ENCODE measurements at regions not wholly inside any gene's neighbourhood (a gene's known extent, or its start where the extent isn't known, plus 50 kb on each side); places are given as distances from the start of the nearest gene placed in this dataset.

DNA sequence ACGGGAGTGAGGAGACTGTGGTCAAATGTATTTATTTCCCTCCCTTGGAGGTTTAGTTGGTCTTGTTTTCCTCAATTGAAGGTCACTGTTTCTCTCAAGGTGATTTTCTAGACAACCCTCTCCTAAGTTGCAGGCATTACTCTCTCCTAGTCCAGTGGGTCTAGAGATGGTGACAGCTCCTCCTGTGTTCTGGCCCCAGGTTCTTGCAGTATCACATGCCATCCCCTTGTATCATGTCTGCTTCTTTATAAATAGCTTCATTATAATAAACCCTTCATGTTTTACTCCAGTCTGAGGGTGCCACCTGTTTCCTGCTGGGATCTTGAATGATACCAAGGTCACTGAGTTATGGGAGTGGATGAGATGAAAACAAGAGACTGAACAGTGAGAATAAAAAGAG is 208.0 kb upstream of the KCNN2 start:
- DNase-seq (ENCODE audit: low read depth), result no peak

DNA sequence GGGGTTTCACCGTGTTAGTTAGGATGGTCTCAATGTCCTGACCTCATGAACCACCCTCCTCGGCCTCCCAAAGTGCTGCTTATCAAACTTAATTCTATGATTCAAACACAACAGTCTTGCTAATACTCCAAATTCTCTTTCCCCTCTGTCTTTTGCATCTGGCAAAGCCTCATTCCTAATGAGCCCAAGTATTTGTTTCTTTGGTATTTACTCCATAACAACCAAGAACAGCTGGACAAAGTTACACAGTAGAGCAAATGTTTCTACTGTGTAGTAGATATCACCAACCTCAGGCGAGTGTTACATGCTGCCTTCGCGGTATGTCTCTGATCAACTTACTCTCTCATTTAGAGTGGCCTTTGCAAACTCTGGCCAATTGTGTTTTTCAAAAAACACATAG is 195.8 kb upstream of the KCNN2 start:
- DNase-seq (ENCODE audit: low read depth), result no peak

DNA sequence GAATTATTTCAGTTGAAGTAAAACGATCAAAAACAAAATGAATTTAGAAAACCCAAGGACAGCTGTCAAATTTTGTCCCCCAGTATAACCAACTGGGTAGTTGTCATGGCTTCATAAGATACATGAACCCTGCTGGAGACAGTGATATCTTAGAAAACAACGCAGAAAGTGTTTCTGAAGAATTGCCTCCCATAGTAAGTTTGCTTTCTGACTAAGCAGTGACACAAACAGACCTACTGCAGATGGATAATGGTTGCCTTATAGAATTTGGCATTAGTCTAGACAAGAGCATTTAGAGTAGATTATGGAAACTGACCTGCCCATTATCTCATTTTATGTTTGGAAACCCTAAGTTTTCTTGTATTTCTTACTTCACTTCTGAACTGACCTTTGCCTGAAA is 187.7 kb upstream of the KCNN2 start:
- DNase-seq (ENCODE audit: low read depth), result no peak

DNA sequence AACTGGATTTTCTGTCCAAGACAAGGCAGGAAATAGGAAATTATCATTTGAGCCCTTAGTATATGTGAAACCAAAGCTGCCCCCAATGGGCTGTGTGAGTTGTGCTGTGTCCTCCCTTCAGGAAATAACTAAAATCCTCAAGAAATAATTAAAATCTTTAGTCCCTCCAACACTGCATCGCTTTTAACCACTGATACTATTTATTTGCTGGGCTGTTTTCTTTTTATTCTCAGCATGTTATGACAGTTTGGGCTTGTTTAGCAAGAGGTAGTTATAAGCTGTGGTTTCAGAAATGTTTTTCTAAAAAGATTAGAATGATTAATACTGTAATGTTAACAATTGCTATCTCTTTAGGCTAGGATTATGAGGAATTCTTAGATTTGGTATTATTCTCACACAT is 187.0 kb upstream of the KCNN2 start:
- DNase-seq (ENCODE audit: low read depth), result no peak

DNA sequence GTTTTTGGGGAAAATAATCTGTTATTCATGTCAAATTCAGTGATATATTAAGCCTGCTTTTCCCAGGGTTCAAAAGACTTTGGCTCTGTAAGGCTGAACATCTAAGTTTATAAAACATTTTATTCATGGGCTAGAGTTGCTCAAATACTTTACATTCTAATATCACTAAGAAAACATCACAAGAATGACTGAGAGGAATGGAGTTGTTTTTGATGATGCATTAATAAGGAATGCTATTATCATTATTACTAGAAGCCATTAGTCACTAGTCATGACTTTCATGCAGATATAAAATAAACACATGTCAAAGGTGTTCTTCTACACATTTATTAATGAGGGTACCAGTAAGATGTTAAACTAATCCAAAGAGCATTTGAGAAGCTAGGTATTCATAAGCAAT is 185.5 kb upstream of the KCNN2 start:
- no peak for DNase-seq (ENCODE audit: low read depth)

DNA sequence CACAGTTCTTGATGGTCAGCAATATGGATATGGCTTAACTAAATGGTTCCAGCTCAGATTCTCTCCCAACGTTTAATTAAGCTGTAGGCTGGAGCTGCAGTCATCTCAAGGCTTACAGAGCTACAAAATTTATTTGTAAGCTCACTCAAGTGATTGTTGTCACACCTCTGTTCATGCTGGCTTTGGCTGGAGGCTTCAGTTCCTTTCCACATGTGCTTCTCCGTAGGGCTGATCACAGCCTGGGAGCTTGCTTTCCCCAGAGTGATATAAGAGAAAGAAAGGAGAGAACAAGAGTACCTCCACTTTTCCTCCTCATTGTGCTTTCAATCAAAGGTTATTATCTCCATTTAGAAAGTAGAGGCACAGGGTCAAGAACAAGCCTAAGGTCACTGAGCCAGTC is 182.7 kb upstream of the KCNN2 start:
- DNase-seq (ENCODE audit: low read depth), result no peak

DNA sequence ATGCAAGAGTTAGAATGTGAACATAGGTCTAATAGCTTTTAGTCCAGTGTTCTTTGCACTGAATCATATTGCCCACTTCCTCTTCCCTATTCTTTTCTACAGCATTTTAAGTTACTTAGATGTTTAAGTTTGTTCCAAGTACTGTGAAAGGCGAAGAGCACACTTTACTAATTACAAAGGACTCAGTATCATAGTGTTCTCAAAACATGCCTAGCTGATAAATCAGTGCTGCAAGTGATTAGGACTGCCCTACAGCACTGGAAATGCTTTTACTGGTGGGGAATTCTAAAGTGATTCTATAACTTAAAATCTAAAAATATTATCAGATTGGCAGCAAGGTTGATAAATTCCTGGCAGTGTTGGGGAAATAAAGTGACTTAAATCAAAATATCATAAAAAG is 177.9 kb upstream of the KCNN2 start:
- no peak for DNase-seq (ENCODE audit: low read depth)

DNA sequence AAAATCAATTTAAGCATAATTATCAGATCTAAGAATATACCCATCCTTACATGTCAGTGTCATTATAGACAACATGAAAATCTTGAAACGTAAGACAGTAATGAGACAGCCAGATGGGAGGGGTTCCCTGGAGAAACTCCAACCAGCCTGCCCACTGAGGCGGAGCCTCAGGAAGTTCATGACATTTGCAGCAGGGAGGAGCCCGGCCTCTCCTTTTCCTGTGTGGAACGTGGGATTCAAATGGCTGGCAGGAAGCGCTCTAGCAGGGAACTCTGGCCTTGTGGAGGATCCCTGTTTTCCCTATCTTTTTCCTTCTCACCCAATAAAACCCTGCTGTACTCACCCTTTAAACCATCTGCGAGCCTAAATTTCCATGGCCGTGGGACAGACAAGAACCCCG is 176.6 kb upstream of the KCNN2 start:
- DNase-seq (ENCODE audit: low read depth), result no peak

DNA sequence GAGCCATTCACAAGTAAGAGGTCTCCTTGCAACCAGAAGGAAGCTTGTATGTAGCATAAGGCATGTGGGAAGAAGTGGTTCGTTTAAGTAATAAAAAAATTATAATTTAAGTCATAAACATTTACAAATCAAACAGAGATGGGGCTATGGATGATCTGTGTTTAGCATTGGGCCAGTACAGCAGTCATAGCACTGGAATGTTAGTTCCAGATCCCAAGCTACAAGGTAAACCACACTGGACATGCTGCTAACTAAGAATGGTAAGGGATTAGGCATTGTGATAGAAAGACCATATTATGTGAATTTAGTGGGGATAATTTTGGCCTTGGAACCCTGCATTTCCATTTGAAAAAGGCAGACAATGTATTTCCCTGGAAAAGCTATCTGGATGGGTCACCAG is 170.4 kb upstream of the KCNN2 start:
- DNase-seq (ENCODE audit: low read depth), result no peak

DNA sequence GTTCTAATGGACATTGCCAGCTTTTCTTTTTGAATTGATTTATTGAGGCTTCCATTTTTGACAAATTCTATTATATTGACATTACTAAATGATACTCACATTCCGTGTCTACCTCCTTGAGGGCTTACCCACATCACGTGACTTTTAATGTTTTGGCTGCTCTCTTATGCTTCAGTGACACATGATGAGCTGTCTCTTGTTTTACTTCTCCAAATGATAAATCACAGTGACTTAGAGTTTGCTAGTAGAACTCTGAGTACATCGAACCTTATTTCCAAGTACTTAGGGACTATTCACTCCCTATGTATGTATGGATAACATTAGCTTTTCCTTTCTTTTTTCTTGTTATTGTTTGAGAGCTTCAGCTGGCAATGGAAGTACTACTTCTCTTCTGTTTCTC is 169.8 kb upstream of the KCNN2 start:
- no peak for DNase-seq (ENCODE audit: low read depth)

DNA sequence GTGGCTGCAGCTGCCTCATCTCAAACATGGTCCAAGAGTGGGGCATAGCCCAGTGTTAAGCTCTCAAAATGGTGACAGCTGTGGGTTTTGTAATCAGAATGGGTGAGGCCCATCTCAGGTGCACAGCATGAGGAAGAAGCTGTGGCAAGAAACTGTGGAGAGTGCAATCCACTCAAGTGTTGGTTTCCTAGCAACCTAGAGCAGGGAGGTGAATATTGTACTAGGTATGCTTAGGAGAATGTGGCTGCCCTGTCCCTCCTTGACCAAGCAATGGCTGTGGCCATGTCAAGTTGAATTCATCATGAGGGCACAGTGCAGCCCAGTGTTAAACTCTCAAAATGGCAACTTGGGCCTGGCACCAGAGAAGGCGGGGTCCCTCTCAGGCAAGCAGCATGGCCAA is 160.5 kb upstream of the KCNN2 start:
- DNase-seq (ENCODE audit: low read depth), result no peak

DNA sequence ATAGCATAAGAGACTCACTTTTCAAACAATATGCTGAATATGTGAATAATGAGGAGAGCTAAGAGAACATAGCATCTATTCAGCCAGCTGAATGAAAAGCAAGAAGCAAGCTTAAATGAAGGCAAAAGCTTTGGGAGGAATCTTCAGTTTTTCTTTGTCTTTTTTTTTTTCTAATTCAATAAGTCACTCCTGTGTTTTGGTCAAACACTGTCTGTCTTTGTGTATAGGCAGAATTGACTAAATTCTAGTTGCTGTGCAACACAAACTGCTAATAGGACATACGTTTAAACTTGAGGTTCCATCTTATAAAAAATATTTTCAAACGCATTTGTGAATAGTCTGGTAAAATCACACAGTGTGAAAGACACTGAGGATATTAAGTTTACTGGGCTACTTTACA is 156.9 kb upstream of the KCNN2 start:
- no peak for DNase-seq (ENCODE audit: low read depth)

DNA sequence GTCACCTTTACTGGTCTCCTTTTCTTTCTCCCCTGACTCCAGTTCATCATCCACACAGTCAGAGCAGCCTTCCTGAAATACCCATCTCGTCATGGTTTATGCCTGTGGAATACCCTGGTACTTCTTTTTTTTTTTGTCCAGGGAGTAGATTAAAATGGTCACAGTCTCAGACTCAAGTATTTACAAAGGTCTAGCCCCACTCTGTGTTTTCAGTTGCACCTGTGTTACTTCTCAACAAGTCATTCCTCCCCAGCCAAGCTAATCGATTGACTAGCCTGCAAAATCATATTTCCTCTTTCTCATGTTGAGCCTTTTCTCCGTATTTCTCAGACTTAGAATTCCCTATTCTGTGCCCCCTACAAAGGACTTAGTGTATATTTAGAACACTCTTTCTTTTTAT is 155.2 kb upstream of the KCNN2 start:
- no peak for DNase-seq (ENCODE audit: low read depth)

DNA sequence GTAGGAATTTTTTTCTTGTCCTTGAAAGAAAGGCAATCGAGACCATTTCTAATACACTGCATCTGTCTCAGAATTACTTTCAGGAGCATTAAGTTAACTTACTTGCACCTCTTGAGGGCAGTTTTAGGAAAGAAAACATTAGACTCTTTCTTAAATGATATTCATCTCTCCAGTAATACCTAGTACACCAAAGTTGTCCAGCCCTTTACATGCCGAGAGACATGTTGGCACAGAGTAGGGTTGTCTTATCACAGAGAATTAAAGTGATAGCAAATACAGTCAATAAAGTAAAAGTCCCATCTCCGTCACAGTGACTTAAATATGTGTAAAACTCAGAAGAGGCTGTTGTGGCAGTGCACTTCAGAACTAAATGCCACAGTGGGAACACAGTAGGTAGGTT is 154.3 kb upstream of the KCNN2 start:
- DNase-seq (ENCODE audit: low read depth), result no peak

DNA sequence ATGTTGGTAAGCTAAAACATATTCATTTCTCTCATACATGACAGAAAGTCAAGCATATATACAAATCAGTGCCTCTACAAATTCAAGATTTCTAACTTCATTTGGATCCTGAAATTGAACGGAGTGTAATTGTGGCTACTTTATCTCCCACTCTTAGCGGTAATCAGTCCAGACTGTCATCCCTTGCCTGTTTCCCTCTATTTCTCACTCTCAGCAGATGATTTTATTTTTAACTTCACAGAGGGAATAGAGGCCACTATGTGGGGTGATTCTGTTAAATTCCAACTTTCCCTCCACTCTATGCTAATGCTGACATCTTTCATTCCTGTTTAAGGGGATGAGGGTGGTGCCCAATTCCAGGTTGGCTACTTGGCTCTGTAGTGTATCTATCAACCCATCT is 153.8 kb upstream of the KCNN2 start:
- no peak for DNase-seq (ENCODE audit: low read depth)

DNA sequence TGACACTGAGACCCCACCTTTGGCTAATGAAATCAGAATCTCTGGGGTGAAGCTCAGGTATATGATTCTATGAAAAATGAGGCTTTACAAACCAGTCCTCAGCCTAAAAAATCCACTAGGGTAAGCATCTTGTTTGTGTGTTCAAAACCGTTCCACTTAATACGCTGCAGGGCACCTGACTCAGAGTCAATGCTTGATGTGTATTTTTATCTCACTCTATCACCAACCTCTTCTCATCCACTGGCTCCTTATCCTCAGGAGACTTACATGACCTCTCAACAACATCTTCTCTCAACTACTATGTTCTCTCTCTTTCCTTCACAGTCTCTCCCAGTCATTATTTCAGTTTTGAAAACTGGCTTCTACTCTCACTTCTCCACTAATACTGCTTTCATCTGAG is 153.3 kb upstream of the KCNN2 start:
- no peak for DNase-seq (ENCODE audit: low read depth)

DNA sequence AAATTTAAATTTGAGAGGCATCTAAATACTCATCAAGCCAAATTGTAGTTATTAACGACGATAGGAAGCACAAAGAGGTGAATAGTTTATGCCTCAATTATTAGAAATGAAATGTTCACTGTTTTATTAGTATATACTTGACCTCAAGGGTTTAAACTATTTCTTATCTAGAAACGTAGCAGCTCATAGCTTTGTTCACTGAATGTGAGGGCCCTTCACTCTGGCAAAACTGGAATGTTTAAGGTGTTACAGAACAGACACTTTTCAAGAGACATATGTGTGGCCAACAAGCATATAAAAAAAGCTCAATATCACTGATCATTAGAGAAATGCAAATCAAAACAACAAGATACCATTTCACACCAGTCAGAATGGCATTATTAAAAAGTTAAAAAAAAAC is 151.2 kb upstream of the KCNN2 start:
- no peak for DNase-seq (ENCODE audit: low read depth)

DNA sequence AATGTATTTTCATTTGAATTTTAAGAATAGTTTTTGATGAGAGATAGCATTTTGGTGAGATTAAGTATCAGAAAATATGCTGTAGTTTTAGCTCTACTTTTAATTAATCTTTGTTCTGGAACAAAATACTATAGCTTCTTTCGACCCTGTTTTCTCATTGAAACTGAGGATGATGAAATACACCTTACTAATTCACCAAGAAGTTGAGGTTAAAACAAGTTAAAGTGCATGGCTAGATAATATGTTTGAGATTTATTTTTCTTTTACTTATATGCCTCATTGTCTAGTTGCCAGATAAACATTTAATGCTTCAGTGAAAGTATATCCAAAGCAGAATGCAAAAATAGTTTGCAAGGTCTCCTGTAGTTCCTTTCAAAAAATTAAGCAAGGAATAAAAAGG is 140.1 kb upstream of the KCNN2 start:
- no peak for DNase-seq (ENCODE audit: low read depth)

DNA sequence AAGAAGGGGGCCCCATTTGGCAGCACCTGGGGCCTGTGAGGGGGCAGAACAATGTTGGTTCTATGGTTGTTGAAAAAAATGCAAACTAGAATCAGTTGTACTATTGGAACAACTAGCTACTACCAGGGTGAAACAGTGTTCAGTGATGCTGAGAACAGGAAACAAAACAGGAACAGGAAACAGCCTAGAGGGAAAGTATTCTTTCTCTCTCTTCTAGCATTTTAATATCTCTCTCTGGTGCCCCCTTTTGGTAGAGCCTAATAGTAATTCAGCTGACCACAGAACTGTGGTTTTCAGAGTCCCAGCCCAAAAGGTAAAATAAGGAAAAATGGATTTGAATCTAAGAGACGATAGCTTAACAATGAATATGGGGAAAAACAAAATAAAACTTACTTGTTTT is 138.0 kb upstream of the KCNN2 start:
- DNase-seq (ENCODE audit: low read depth), result no peak

DNA sequence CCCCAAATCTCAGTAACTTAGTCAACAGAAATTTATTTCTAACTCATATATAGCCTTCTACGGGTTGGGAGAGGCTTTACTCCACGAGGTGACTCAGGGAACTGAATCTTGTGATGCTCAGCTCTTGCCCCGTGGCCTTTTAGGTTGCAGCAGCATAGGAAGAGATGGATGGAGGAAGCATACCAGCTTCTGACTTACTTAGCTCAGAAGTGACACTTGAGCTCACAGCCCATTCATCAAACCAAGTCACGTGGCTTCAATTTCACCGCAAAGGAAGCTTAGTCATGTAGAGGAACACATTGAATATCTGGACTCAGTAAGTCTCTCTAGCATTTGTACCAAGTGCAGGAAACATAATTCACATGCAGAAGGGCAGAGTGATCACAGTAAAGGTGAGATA is 124.1 kb upstream of the KCNN2 start:
- DNase-seq (ENCODE audit: low read depth), result peak; percentile 24

DNA sequence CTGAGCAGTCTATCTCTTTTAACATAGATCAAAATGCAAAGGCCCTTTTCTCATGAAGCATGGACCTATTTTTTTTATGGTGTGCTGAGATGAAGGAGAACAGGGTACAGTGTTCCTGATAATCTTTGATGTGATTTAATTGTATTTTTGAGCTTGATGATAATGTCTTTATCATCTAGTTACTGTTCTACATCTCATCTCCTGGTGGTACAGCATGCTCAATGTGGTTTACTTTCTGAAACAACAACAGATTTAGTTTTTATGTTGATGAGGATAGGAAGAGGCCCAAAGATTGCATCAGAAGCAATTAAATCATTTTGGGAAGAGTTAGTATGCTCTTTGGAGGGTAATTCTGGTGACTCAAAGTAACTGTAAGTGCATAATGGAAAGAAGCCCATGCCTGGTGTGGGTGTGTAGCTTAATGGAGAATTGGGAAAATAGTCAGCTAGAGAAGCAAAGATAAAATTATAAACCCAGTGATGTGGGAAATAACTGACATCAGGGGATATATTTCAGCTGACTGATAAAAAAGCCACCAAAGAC is 123.0 kb upstream of the KCNN2 start:
- no peak for DNase-seq (ENCODE audit: low read depth)

DNA sequence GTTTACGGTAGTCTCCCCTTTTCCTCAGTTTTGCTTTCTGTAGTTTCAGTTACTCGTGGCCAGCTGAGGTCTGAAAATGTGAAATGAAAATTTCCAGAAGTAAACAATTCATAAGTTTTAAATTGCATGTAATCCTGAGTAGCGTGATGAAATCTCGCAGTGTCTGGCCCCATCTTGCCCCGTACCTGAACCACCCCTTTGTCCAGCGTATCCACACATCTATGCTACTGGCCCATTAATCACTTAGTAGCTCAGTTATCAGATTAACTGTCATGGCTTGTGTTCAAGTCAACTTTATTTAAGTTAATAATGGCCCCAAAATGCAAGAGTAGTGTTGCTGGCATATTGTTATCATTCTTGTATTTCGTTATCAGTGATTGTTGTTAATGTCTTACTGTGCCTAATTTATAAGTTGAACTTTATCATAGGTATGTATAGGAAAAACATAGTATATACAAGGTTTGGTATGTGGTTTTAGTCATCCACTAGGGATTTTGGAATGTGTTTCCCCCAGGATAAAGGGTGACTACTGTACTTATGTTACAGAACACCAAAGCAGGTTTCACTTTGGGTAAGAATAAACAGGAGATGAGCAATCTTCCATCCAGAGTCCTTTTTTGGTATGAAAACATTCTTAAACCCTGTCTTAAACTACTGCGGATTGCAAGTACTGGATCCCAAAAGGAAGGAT is 118.4 kb upstream of the KCNN2 start:
- DNase-seq (ENCODE audit: low read depth), result peak; percentile 60

DNA sequence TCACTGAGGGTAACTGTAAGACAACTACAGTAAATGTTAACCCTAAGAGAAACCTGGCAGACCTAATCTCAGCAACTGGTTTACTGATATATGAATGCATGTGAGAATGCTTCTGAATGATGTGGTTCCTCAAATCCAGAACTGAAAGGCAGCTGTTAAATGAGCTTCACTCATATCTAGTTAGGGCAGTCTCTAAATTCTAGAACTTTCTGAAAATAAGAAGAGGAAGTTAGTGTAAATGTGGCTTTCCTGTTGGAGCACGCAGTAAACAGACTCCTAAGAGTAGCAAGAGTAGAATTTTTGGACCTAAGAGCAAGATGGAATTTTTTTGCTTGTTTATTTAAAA is 117.9 kb upstream of the KCNN2 start:
- DNase-seq (ENCODE audit: low read depth), result no peak

DNA sequence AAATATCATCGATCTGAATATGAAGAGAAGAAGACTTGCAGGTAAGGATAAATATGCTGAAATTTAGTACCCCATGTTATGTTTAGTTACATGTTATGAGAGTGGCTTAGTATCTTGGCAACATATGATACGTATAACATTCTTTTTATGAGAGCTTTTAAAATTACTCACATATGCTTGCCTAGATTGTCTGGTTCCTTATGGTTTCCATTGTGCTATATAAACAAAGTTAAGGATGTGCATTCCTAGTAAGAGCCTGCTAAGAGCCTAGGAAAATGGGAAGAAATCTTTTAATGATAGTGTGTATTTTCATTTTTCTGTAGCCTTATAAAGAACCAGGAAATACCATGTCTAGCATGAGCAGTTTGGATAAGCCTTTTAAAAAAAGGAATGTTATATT is 112.0 kb upstream of the KCNN2 start:
- DNase-seq (ENCODE audit: low read depth), result peak; percentile 52

DNA sequence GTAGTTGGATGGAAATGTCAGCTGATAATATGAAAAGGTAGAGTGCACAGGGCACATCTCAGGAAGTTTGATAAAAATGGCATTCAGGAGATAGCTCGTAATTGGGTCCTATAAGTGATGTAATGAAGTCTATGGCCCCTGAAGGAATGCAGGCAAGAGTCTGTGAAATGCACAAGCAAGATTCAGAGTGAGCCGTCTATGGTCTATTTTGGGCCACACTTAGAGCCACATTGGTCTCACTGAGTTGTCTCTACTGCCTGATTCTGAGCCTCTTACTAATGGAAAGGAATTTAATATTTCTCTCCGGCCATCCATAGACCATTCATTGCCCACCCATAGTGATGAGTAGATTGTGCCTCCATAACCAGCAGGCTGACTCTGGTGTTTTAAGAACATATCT is 111.3 kb upstream of the KCNN2 start:
- DNase-seq (ENCODE audit: low read depth), result no peak

Data from non-pigmented ciliary epithelial cell (primary cell).